SK-N-SH (cell line): ENCODE measurements at regions not wholly inside any gene's neighbourhood (a gene's known extent, or its start where the extent isn't known, plus 50 kb on each side); places are given as distances from the start of the nearest gene placed in this dataset.

Source experiments
- CHD2 ChIP-seq: fragments of 150-350 bp; IDR thresholded peaks from 2 replicates; pipeline ENCODE4 v1.6.1; 2018; ENCODE audit warnings: low read length; ENCODE audit not compliant: partially characterized antibody
- EP300 ChIP-seq, 2 experiments: IDR thresholded peaks; 2 replicates each; pipeline versions ENCODE4 v1.4.0 to v1.6.1; 2012; ENCODE audit warnings: borderline replicate concordance in 1 of 2, low read depth in 1 of 2, low read length in 1 of 2
- GABPA ChIP-seq: IDR thresholded peaks from 2 replicates; pipeline ENCODE4 v1.4.0; 2012; ENCODE audit warnings: low read depth, mild to moderate bottlenecking
- POLR2AphosphoS5 ChIP-seq: IDR thresholded peaks from 2 replicates; pipeline ENCODE4 v1.6.1; 2012; ENCODE audit warnings: low read depth, low read length
- SIN3A ChIP-seq: IDR thresholded peaks from 2 replicates; pipeline ENCODE4 v1.6.1; 2012; ENCODE audit warnings: low read depth, mild to moderate bottlenecking, low read length, moderate library complexity, borderline replicate concordance
- SMC3 ChIP-seq: IDR thresholded peaks from 2 replicates; pipeline ENCODE4 v1.6.1; 2012; ENCODE audit warnings: low read depth, low read length, improper control_type of control experiment
- YY1 ChIP-seq: IDR thresholded peaks from 2 replicates; pipeline ENCODE4 v1.4.0; 2012; ENCODE audit warnings: low read depth, mild to moderate bottlenecking
- TF ChIP-seq, protein P1 (sequence below): fragments of 200-600 bp; sonication (generic); IDR thresholded peaks from 2 replicates; pipeline ENCODE4 v1.6.1; 2017; ENCODE audit warnings: antibody characterized with exemption, mild to moderate bottlenecking, moderate library complexity
- TF ChIP-seq, protein P2 (sequence below): IDR thresholded peaks from 2 replicates; pipeline ENCODE4 v1.4.0; 2012; ENCODE audit warnings: low read depth

DNA sequence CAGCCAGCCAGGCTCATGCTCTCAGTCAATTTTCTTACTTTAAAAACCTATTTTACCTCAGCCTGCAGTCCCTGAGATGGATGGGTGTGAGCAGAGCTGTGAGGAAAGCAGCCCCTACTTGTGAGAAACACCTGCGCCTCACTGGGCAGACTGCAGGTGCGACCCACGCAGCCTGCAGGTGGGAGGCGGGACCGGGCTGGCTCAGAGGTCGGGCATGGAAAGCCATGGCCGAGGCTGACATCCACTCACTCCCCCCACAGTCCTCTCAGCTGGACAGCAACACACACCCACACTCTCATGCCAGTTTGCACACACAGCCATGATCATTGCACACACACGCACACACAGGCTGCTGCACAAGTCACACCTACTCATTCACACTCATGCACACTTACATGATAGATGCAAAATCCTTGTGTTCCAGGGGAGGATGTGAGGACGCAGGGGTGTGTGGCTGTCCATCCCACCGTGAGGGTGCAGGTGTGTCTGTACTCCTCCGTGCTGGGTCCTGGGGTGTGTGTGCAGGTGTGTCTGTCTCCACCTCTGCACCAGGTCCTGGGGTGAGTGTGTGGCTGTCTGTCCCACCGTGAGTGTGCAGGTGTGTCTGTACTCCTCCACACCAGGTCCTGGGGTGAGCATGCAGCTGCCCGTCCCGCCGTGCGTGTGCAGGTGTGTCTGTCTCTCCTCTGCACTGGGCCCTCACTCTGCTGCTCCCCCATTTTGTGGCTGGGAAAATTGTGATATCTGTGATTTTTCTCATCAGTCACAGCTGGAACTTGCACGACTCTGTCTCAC lies 166.5 kb downstream of the RTP5 start:
- TF ChIP-seq, protein P1, sequence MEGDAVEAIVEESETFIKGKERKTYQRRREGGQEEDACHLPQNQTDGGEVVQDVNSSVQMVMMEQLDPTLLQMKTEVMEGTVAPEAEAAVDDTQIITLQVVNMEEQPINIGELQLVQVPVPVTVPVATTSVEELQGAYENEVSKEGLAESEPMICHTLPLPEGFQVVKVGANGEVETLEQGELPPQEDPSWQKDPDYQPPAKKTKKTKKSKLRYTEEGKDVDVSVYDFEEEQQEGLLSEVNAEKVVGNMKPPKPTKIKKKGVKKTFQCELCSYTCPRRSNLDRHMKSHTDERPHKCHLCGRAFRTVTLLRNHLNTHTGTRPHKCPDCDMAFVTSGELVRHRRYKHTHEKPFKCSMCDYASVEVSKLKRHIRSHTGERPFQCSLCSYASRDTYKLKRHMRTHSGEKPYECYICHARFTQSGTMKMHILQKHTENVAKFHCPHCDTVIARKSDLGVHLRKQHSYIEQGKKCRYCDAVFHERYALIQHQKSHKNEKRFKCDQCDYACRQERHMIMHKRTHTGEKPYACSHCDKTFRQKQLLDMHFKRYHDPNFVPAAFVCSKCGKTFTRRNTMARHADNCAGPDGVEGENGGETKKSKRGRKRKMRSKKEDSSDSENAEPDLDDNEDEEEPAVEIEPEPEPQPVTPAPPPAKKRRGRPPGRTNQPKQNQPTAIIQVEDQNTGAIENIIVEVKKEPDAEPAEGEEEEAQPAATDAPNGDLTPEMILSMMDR, result no peak
- TF ChIP-seq SIN3A (no peak), EP300 (IDR thresholded peaks at IDR 0.05; ENCODE audit: borderline replicate concordance in 1 of 2, low read depth in 1 of 2, low read length in 1 of 2) (no peak), POLR2AphosphoS5 (no peak), YY1 (no peak), SMC3 (no peak), GABPA (no peak), CHD2 (no peak)
- TF ChIP-seq, protein P2, sequence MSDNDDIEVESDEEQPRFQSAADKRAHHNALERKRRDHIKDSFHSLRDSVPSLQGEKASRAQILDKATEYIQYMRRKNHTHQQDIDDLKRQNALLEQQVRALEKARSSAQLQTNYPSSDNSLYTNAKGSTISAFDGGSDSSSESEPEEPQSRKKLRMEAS, result no peak
